Ishikawa (cell line): ENCODE measurements at regions not wholly inside any gene's neighbourhood (a gene's known extent, or its start where the extent isn't known, plus 50 kb on each side); places are given as distances from the start of the nearest gene placed in this dataset.

Experiments used
- CEBPB ChIP-seq: IDR thresholded peaks from 2 replicates; pipeline ENCODE4 v1.6.1; 2012
- CREB1 ChIP-seq: IDR thresholded peaks from 2 replicates; pipeline ENCODE4 v1.6.1; 2012; ENCODE audit warnings: low read depth
- EGR1 ChIP-seq: IDR thresholded peaks from 2 replicates; pipeline ENCODE4 v1.6.1; 2012
- EP300 ChIP-seq: IDR thresholded peaks from 2 replicates; pipeline ENCODE4 v1.6.1; 2012; ENCODE audit warnings: borderline replicate concordance
- FOXM1 ChIP-seq: IDR thresholded peaks from 2 replicates; pipeline ENCODE4 v1.6.1; 2012; ENCODE audit warnings: low read depth, borderline replicate concordance
- MAX ChIP-seq: IDR thresholded peaks from 2 replicates; pipeline ENCODE4 v1.6.1; 2012
- NFIC ChIP-seq: IDR thresholded peaks from 2 replicates; pipeline ENCODE4 v1.6.1; 2012
- RAD21 ChIP-seq: IDR thresholded peaks from 2 replicates; pipeline ENCODE4 v1.6.1; 2012; ENCODE audit warnings: low read depth
- REST ChIP-seq: IDR thresholded peaks from 2 replicates; pipeline ENCODE4 v1.6.1; 2012; ENCODE audit warnings: low read depth, mild to moderate bottlenecking
- TAF1 ChIP-seq: IDR thresholded peaks from 2 replicates; pipeline ENCODE4 v1.6.1; 2012; ENCODE audit warnings: low read depth, mild to moderate bottlenecking
- TCF12 ChIP-seq: IDR thresholded peaks from 2 replicates; pipeline ENCODE4 v1.6.1; 2012; ENCODE audit warnings: low read depth
- TEAD4 ChIP-seq: IDR thresholded peaks from 2 replicates; pipeline ENCODE4 v1.6.1; 2012
- YY1 ChIP-seq: IDR thresholded peaks from 2 replicates; pipeline ENCODE4 v1.6.1; 2012; ENCODE audit warnings: low read depth
- ZBTB7A ChIP-seq: IDR thresholded peaks from 2 replicates; pipeline ENCODE4 v1.6.1; 2012; ENCODE audit warnings: low read depth
- TF ChIP-seq, protein P1 (sequence below): IDR thresholded peaks from 2 replicates; pipeline ENCODE4 v1.6.1; 2012

- TF ChIP-seq CEBPB (no peak), TEAD4 (no peak)
These were observed 262.0 kb downstream of the HAUS1 start for GRCh38 chr18:46366201-46366600.

GRCh38 chr18:46366751-46367376, 262.7 kb downstream of the HAUS1 start:
- no peak for TF ChIP-seq CEBPB
- no peak for TF ChIP-seq MAX
- TF ChIP-seq REST, result no peak
- no peak for TF ChIP-seq EP300
- TF ChIP-seq YY1, result no peak
- TF ChIP-seq TCF12, result no peak
- TF ChIP-seq EGR1, result no peak
- TF ChIP-seq TEAD4, result no peak
- no peak for TF ChIP-seq FOXM1
- TF ChIP-seq, protein P1, sequence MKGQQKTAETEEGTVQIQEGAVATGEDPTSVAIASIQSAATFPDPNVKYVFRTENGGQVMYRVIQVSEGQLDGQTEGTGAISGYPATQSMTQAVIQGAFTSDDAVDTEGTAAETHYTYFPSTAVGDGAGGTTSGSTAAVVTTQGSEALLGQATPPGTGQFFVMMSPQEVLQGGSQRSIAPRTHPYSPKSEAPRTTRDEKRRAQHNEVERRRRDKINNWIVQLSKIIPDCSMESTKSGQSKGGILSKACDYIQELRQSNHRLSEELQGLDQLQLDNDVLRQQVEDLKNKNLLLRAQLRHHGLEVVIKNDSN, result no peak
- no peak for TF ChIP-seq RAD21
- no peak for TF ChIP-seq NFIC
- no peak for TF ChIP-seq ZBTB7A
- TF ChIP-seq TAF1, result no peak
- TF ChIP-seq CREB1, result no peak

GRCh38 chr18:46369323-46369722, 265.1 kb downstream of the HAUS1 start:
- TF ChIP-seq EP300 (no peak), TEAD4 (no peak), MAX (no peak), ZBTB7A (no peak), CEBPB (no peak), FOXM1 (no peak), NFIC (no peak), YY1 (no peak), TAF1 (no peak), TCF12 (no peak)
- TF ChIP-seq, protein P1, result no peak

DNA sequence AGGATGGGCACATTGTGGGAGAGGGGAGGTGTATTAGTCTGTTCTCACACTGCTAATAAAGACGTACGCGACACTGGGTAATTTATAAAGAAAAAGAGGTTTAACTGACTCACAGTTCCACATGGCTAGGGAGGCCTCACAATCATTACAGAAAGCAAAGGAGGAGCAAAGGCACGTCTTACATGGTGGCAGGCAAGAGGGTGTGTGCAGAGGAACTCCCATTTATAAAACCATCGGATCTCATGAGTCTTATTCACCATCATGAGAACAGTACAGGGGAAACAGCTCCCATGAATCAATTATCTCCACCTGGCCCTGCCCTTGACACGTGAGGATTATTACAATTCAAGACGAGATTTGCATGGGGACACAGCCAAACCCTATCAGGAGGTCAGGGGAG, 266.7 kb downstream of the HAUS1 start:
- TF ChIP-seq FOXM1, result no peak
- TF ChIP-seq YY1, result no peak
- no peak for TF ChIP-seq NFIC
- TF ChIP-seq CEBPB, result no peak
- no peak for TF ChIP-seq EP300
- TF ChIP-seq MAX, result no peak
- no peak for TF ChIP-seq ZBTB7A
- no peak for TF ChIP-seq TAF1
- TF ChIP-seq TCF12, result no peak
- no peak for TF ChIP-seq RAD21
- TF ChIP-seq, protein P1, result no peak
- TF ChIP-seq CREB1, result no peak
- TF ChIP-seq EGR1, result no peak
- TF ChIP-seq REST, result no peak
- no peak for TF ChIP-seq TEAD4

DNA sequence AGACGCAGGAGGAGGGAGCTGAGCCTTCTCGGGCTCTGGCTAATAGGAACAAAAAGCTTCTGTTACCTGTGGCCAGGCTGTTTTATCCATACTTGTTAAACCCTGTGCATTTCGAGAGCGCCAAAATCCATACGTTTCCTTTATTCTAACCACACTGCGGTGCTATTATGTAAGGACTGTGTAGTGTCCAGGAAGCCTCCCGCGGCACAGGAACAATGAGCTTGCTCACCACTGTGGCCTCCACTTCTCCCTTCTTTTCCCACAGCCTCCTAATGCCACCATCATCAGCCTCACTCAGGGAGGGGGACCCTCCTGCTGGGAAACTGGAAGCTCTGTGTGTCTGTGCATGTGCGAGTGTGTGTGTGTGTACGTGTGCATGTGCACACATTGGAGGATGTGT, 268.5 kb downstream of the HAUS1 start:
- TF ChIP-seq, protein P1, result no peak
- TF ChIP-seq YY1, result no peak
- no peak for TF ChIP-seq CREB1
- no peak for TF ChIP-seq FOXM1
- TF ChIP-seq REST, result no peak
